B cell (primary cell): ENCODE measurements at regions not wholly inside any gene's neighbourhood (a gene's known extent, or its start where the extent isn't known, plus 50 kb on each side); places are given as distances from the start of the nearest gene placed in this dataset.

Experiments
- CTCF ChIP-seq: fragments of 200-600 bp; IDR thresholded peaks from one replicate; pipeline ENCODE4 v1.8.0; 2022; ENCODE audit warnings: antibody characterized with exemption, mild to moderate bottlenecking
- EZH2 ChIP-seq: IDR thresholded peaks from 2 replicates; pipeline ENCODE4 v1.6.1; 2012; ENCODE audit warnings: borderline replicate concordance, low read depth, mild to moderate bottlenecking, moderate library complexity, low read length; ENCODE audit not compliant: insufficient read depth, poor library complexity, severe bottlenecking

- TF ChIP-seq CTCF (no peak), EZH2 (no peak)
These were observed 104.0 kb upstream of the KIAA1217 start for GRCh38 chr10:24104895-24105294.
